Sigmoid colon (tissue), 4 donors: ENCODE measurements at regions not wholly inside any gene's neighbourhood (a gene's known extent, or its start where the extent isn't known, plus 50 kb on each side); places are given as distances from the start of the nearest gene placed in this dataset.

Experiments
- CTCF ChIP-seq, 4 experiments: fragments of 450-650 bp in 3 of 4; fragments of 200-600 bp in 1 of 4; IDR thresholded peaks; one replicate each; pipeline ENCODE4 v1.5.1; 2016 to 2019; ENCODE audit warnings: antibody characterized with exemption in 4 of 4, mild to moderate bottlenecking in 3 of 4, moderate library complexity in 2 of 4
- POLR2A ChIP-seq, 2 donors: fragments of 450-650 bp; IDR thresholded peaks; one replicate each; pipeline ENCODE4 v1.6.1; 2016; ENCODE audit warnings: antibody characterized with exemption in 2 of 2, mild to moderate bottlenecking in 2 of 2, moderate library complexity in 2 of 2
- POLR2AphosphoS5 ChIP-seq, 4 donors: sonication (generic); formaldehyde crosslinking; IDR thresholded peaks; one replicate each; pipeline ENCODE4 v1.6.1; 2017; ENCODE audit warnings: antibody characterized with exemption in 4 of 4

- TF ChIP-seq POLR2AphosphoS5 (IDR thresholded peaks at IDR 0.05) (no peak), POLR2A (IDR thresholded peaks at IDR 0.05) (no peak), CTCF (IDR thresholded peaks at IDR 0.05) (no peak)
Observed at GRCh38 chr4:130143656-130144055, 1047.7 kb downstream of the C4orf33 start.
